T-helper 2 cell treated with Interferon-gamma antibody and Interleukin-4, amounts not matched to agents 5 μg/mL and 100 μg/mL, for 36 hours (primary cell): ENCODE measurements at regions not wholly inside any gene's neighbourhood (a gene's known extent, or its start where the extent isn't known, plus 50 kb on each side); places are given as distances from the start of the nearest gene placed in this dataset.

Experiments
- DNase-seq: peaks from one replicate; pipeline ENCODE4 v3.0.0; 2021; ENCODE audit warnings: low spot score
- H3K27ac Mint-ChIP-seq: one replicate; pipeline ENCODE4 v1.8.0; 2021; ENCODE audit warnings: mild to moderate bottlenecking, mixed read lengths
- H3K27me3 Mint-ChIP-seq: one replicate; pipeline ENCODE4 v1.8.0; 2021; ENCODE audit warnings: low read depth, mixed read lengths
- H3K36me3 Mint-ChIP-seq: one replicate; pipeline ENCODE4 v1.8.0; 2021; ENCODE audit warnings: low read depth, mixed read lengths
- H3K4me1 Mint-ChIP-seq: one replicate; pipeline ENCODE4 v1.8.0; 2021; ENCODE audit warnings: low read depth, mixed read lengths
- H3K4me3 Mint-ChIP-seq: one replicate; pipeline ENCODE4 v1.8.0; 2022; ENCODE audit warnings: mild to moderate bottlenecking, moderate library complexity, mixed read lengths
- H3K9me3 Mint-ChIP-seq: one replicate; pipeline ENCODE4 v1.8.0; 2021; ENCODE audit warnings: mixed read lengths

DNA sequence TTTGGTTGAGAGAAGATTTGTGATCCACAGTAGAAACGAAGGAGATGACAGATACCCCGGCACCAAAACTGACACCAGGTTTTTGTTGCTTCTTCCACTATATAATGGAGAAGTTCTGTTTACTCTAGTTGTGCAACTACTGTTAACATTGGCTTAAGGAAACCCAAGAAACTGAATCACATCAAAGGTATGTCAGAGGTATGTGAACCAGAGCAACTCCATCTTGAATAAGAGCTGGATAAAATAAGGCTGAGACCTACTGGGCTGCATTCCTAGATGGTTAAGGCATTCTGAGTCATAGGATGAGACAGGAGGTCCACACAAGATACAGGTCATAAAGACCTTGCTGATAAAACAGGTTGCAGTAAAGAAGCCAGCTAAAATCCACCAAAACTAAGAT, 173.7 kb upstream of the CAMK1G start:
- Mint-ChIP-seq H3K27ac (no peak overlapping the region), H3K4me3 (no peak overlapping the region), H3K9me3 (no peaks in the 10 kb centered on the region), H3K4me1 (no peaks in the 10 kb centered on the region), H3K36me3 (no peaks in the 10 kb centered on the region), H3K27me3 (peaks cover 27% of the 10 kb centered on the region)
- DNase-seq: no peak

- Mint-ChIP-seq H3K4me3 (no peak overlapping the region), H3K4me1 (no peaks in the 10 kb centered on the region), H3K9me3 (no peaks in the 10 kb centered on the region), H3K27me3 (peaks cover 22% of the 10 kb centered on the region), H3K27ac (no peak overlapping the region), H3K36me3 (no peaks in the 10 kb centered on the region)
- DNase-seq: no peak
These were observed 172.0 kb upstream of the CAMK1G start for GRCh38 chr1:209411491-209411929.

DNA sequence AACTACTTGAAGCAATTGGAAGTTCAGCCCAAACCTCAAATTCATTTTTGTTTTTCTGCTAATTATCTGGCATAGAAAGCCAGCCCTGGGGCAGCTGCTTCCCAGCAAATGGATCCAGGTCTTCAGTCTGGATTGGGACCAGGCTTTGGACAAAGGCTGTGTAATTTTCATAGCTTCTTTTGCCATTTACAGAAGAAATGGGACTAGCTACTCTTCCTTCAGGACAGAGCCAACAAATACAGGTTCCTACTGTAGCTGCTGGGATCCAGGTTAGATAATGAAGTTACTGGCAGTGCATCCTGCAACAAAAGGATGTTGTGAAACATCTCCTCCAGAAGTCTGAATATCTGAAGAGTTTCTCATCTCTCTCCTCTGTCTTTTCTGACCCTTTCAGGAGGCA, 171.5 kb upstream of the CAMK1G start:
- Mint-ChIP-seq H3K27ac (no peak overlapping the region), H3K27me3 (peaks cover 22% of the 10 kb centered on the region), H3K36me3 (no peaks in the 10 kb centered on the region), H3K4me3 (no peak overlapping the region), H3K4me1 (no peaks in the 10 kb centered on the region), H3K9me3 (no peaks in the 10 kb centered on the region)
- no peak for DNase-seq

- Mint-ChIP-seq H3K4me3 (no peak overlapping the region), H3K27ac (no peak overlapping the region), H3K9me3 (no peaks in the 10 kb centered on the region), H3K36me3 (no peaks in the 10 kb centered on the region), H3K27me3 (peaks cover 24% of the 10 kb centered on the region), H3K4me1 (no peaks in the 10 kb centered on the region)
- DNase-seq: no peak
These were observed 170.9 kb upstream of the CAMK1G start for GRCh38 chr1:209412566-209412965.

- peaks cover 24% of the 10 kb centered on the region for H3K27me3 Mint-ChIP-seq
- H3K4me1 Mint-ChIP-seq: no peaks in the 10 kb centered on the region
- H3K27ac Mint-ChIP-seq: no peak overlapping the region
- no peak for DNase-seq
- H3K4me3 Mint-ChIP-seq: no peak overlapping the region
- H3K36me3 Mint-ChIP-seq: no peaks in the 10 kb centered on the region
- no peaks in the 10 kb centered on the region for H3K9me3 Mint-ChIP-seq
These were observed 170.5 kb upstream of the CAMK1G start for GRCh38 chr1:209413062-209413461.

- no peaks in the 10 kb centered on the region for H3K4me1 Mint-ChIP-seq
- H3K27ac Mint-ChIP-seq: no peak overlapping the region
- H3K9me3 Mint-ChIP-seq: no peaks in the 10 kb centered on the region
- no peak overlapping the region for H3K4me3 Mint-ChIP-seq
- peaks cover 21% of the 10 kb centered on the region for H3K27me3 Mint-ChIP-seq
- DNase-seq: no peak
- no peaks in the 10 kb centered on the region for H3K36me3 Mint-ChIP-seq
These were observed 168.6 kb upstream of the CAMK1G start for GRCh38 chr1:209414803-209415329.

- Mint-ChIP-seq H3K4me3 (no peak overlapping the region), H3K27me3 (peaks cover 15% of the 10 kb centered on the region), H3K9me3 (no peaks in the 10 kb centered on the region), H3K4me1 (no peaks in the 10 kb centered on the region), H3K36me3 (no peaks in the 10 kb centered on the region), H3K27ac (no peak overlapping the region)
- no peak for DNase-seq
These were observed 167.5 kb upstream of the CAMK1G start for GRCh38 chr1:209416039-209416438.

DNA sequence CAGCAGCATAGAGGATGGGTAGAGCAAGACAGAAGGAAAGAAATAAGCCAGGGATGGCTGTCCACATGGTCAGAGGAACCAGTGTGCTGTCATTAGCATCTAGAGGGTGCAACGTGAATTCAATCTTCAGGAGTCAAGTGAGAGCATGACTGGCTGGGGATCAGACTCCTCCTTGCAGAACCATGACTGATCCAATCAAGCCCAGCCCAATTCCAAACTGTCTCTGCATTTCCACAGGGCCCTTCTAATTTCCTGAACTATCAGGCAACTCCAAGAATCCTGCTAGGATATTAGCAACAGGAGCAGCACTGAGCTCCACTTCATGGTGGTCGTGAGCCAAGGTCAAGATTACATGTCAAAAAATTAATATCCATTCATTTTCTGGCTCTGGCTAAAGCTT, 166.8 kb upstream of the CAMK1G start:
- no peak overlapping the region for H3K4me3 Mint-ChIP-seq
- H3K36me3 Mint-ChIP-seq: no peaks in the 10 kb centered on the region
- no peak overlapping the region for H3K27ac Mint-ChIP-seq
- H3K4me1 Mint-ChIP-seq: no peaks in the 10 kb centered on the region
- no peaks in the 10 kb centered on the region for H3K9me3 Mint-ChIP-seq
- H3K27me3 Mint-ChIP-seq: peaks cover 11% of the 10 kb centered on the region
- DNase-seq: no peak

DNA sequence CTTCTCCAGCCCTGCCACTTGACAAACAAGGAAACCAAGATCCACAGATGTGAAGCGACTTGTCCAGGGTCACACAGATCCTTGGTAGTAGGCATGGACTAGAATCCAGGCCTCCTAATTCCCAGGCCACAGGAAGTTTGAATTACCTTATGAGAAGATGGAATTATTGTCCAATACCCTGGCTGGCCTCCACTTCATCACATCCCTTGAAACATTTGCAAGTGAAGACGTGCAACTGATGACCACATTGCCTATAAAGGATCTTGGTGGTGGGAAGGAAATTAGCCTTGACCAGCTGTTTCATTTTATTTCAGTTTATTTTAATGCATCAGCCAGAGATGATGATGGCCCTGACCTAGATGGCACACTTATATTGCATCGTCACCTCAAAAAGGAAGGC, 165.8 kb upstream of the CAMK1G start:
- peaks cover 9% of the 10 kb centered on the region for H3K27me3 Mint-ChIP-seq
- H3K9me3 Mint-ChIP-seq: no peaks in the 10 kb centered on the region
- DNase-seq: no peak
- H3K4me3 Mint-ChIP-seq: no peak overlapping the region
- no peak overlapping the region for H3K27ac Mint-ChIP-seq
- H3K4me1 Mint-ChIP-seq: no peaks in the 10 kb centered on the region
- H3K36me3 Mint-ChIP-seq: no peaks in the 10 kb centered on the region

- DNase-seq: no peak
- Mint-ChIP-seq H3K4me3 (no peak overlapping the region), H3K36me3 (no peaks in the 10 kb centered on the region), H3K4me1 (no peaks in the 10 kb centered on the region), H3K9me3 (no peaks in the 10 kb centered on the region), H3K27ac (no peak overlapping the region), H3K27me3 (peaks cover 5% of the 10 kb centered on the region)
These were observed 163.2 kb upstream of the CAMK1G start for GRCh38 chr1:209420276-209420675.

DNA sequence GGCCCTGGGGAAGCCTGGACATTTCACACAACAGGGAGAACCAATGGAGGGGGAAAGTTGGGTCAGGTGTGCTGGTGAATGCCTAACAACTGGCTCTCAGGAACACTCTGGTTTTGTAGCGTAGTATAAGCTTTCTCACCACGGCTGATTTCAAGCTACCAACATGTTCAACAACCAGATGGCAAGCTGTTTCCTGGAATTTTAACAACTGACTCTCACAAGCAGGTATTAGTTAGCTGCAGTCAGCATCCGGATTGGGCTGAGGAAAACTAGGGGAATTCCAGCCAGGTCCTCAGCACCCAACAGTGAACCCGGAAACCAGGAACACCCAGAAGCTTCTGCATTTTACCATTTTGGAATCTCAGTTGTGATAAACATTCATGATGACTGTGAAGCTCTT, 162.3 kb upstream of the CAMK1G start:
- Mint-ChIP-seq H3K36me3 (no peaks in the 10 kb centered on the region), H3K4me3 (no peak overlapping the region), H3K27me3 (peaks cover 8% of the 10 kb centered on the region), H3K9me3 (no peaks in the 10 kb centered on the region), H3K4me1 (no peaks in the 10 kb centered on the region), H3K27ac (no peak overlapping the region)
- DNase-seq: no peak

GRCh38 chr1:209421978-209422680, 161.4 kb upstream of the CAMK1G start:
- Mint-ChIP-seq H3K27ac (no peak overlapping the region), H3K4me1 (no peaks in the 10 kb centered on the region), H3K36me3 (no peaks in the 10 kb centered on the region), H3K27me3 (peaks cover 7% of the 10 kb centered on the region), H3K9me3 (no peaks in the 10 kb centered on the region), H3K4me3 (no peak overlapping the region)
- DNase-seq: no peak

- no peaks in the 10 kb centered on the region for H3K4me1 Mint-ChIP-seq
- no peaks in the 10 kb centered on the region for H3K36me3 Mint-ChIP-seq
- H3K27ac Mint-ChIP-seq: no peak overlapping the region
- peaks cover 4% of the 10 kb centered on the region for H3K27me3 Mint-ChIP-seq
- DNase-seq: no peak
- H3K9me3 Mint-ChIP-seq: no peaks in the 10 kb centered on the region
- no peak overlapping the region for H3K4me3 Mint-ChIP-seq
These were observed 157.6 kb upstream of the CAMK1G start for GRCh38 chr1:209425959-209426358.

- DNase-seq: no peak
- H3K9me3 Mint-ChIP-seq: no peaks in the 10 kb centered on the region
- no peak overlapping the region for H3K27ac Mint-ChIP-seq
- H3K4me3 Mint-ChIP-seq: no peak overlapping the region
- H3K27me3 Mint-ChIP-seq: peaks cover 4% of the 10 kb centered on the region
- no peaks in the 10 kb centered on the region for H3K36me3 Mint-ChIP-seq
- H3K4me1 Mint-ChIP-seq: no peaks in the 10 kb centered on the region
These were observed 156.2 kb upstream of the CAMK1G start for GRCh38 chr1:209427277-209427676.

DNA sequence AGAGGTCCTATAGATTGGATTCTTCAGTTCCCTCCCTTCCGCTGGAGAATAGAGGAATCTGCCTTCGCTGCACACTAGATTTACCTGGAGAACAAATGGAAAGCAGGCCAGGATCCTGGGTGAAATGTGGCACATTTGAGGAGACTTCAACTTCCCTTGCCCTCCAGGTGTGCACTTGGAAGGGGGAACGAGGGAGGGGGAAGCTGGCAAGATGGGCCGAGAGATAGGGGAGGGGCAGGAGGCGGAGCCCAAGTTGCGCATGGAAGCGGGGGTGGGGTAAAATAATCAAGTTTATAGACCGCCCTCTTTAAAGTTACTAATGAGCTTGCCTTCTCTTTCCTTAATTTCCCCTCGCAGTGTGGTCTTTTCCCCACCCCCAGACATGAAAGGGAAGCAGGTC, 155.7 kb upstream of the CAMK1G start:
- Mint-ChIP-seq H3K4me1 (no peaks in the 10 kb centered on the region), H3K9me3 (no peaks in the 10 kb centered on the region), H3K27me3 (peaks cover 4% of the 10 kb centered on the region), H3K36me3 (no peaks in the 10 kb centered on the region), H3K27ac (no peak overlapping the region), H3K4me3 (no peak overlapping the region)
- no peak for DNase-seq
